CMK (cell line): ENCODE measurements at regions not wholly inside any gene's neighbourhood (a gene's known extent, or its start where the extent isn't known, plus 50 kb on each side); places are given as distances from the start of the nearest gene placed in this dataset.
"Not testable (repeated sequence)": the region's sequence is repeated elsewhere in the genome, so short reads cannot be mapped to it uniquely, and the experiment has no call there.

Source experiments
- DNase-seq: peaks from one replicate; pipeline ENCODE4 v3.0.0-alpha.2; 2010; ENCODE audit warnings: low read depth

- DNase-seq = no peak
These were observed 747.4 kb upstream of the NECTIN3 start for GRCh38 chr3:110324171-110324705.

GRCh38 chr3:110327870-110328269, 743.7 kb upstream of the NECTIN3 start:
- DNase-seq = no peak

- DNase-seq = not testable (repeated sequence)
These were observed 740.1 kb upstream of the NECTIN3 start for GRCh38 chr3:110331562-110331961.

DNA sequence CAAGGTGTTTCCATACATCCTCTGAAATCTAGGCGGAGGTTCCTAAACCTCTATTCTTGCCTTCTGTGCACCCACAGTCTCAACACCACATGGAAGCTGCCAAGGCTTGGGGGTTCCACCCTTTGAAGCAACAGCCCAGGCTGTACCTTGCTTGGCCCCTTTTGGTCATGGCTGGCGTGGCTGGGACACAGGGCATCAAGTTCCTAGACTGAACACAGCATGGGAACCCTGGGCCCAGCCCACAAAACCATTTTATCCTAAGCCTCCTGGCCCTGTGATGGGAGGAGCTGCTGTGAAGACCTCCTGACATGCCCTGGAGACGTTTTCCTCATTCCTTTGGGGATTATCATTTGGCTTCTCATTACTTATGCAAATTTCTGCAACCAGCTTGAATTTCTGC, 739.0 kb upstream of the NECTIN3 start:
- no peak for DNase-seq

DNA sequence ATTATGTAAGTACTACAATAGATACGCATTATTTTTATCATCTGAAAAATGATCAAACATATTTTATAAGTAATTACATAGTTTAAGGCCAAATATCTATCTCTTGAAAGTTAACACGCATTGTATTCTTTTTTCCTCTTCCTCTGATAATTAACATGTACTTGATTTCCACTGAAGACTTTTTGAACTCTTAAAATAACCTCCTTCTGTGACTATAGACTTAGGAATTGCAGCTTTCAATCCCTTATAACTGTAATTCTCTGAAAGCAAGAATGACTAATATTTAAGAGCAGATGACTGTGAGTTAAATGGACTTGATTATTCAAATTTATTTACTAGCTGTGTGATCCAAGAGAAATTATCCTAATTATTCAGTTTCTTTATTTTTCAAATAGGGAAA, 730.6 kb upstream of the NECTIN3 start:
- DNase-seq = no peak

- no peak for DNase-seq
These were observed 728.2 kb upstream of the NECTIN3 start for GRCh38 chr3:110343376-110343775.

- no peak for DNase-seq
These were observed 727.7 kb upstream of the NECTIN3 start for GRCh38 chr3:110343945-110344344.

GRCh38 chr3:110344487-110344886, 727.1 kb upstream of the NECTIN3 start:
- DNase-seq = no peak

DNA sequence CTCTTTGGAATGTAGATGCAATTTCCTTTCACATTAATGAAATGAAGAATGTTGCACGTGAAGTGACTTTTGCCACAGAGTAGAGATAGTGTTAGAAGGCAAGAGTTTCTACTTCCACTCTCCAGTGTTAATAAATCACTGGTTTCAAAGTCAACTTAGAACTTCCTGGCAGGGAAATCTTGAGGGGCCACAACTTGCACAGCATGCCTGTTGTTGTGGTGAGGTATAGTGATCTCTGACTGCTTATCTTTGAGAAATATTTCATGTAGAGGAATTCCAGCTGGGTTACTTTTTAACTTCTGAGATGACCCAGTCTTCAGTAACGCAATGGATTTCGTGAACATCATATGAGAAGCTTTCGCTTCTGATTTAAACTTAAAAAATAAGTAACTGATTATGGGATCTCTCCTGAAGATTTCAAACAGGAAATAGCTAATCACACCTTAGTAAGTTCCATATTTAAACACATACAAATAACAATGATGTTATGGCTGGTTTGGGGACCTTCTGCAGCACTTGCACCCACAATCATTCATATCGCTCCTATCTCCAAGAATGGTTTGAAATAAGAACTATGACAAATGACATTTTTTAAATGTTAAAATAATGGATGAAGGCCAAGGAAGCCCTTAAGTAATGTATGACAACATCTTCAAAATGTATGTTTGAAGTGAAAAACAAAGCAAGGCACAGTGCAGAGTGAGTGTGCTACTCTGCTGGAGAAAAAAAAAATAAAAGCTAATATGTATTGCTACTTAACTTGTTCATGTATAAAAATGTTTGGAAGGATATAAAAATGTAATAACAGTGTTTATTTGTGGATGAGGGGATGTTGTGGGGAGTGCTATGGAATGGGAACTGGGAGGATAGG, 726.5 kb upstream of the NECTIN3 start:
- no peak for DNase-seq

DNA sequence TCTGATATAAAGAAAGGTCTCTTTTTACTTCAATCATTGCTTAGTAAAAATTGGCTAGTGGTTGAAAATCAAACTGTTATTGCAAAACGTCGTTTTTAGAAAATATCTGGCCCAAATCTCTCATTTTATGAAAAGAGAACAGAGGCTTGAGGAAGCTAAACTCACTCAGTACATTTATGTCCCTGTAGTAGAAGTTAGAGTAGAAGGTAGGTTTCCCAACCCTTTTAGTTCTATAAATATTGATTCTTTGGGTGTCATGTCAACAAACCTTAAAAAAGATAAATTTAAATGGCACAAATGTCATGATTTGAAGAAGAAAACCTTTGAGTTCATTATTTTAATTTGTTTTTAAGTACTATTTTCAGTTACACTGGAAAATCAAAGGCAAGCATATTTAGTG, 722.3 kb upstream of the NECTIN3 start:
- no peak for DNase-seq

GRCh38 chr3:110352841-110353604, 718.6 kb upstream of the NECTIN3 start:
- no peak for DNase-seq

- DNase-seq = no peak
These were observed 708.9 kb upstream of the NECTIN3 start for GRCh38 chr3:110362751-110363150.

GRCh38 chr3:110367289-110367688, 704.3 kb upstream of the NECTIN3 start:
- peak; percentile 72 for DNase-seq

DNA sequence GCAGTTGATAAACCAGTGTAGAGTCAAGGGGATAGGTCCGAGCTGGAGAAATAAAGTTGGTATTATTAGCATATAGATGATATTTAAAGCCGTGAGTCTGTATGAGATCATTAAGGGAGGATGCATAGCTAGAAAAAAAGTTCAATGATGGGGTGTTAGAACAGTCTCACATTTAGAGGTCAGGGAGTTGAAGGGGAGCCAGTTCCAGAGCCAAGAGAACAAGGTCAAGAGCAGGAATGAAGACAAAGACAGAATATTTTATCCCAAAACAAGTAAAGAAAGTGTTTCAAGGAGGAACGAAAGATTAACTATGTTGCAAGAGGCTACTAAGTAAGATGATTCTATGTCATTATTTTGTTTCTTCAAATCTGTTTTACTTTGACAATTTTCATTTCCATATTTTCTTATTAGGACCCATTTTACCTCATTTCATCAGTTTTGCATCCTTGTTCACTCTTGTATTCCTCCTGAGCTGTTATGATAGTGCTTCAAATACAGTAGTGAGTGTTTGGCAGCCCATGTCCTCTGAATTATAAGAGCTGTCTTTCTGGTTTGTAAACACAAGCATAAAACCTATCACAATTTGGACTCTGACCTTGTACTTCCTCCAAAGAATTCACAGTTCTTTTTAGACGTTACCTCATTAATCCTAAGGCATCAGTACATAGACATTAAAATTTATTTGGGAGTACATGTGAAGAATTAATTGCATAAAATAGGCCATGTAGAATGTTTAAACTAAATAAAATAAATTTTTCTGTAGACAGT, 695.7 kb upstream of the NECTIN3 start:
- no peak for DNase-seq

- no peak for DNase-seq
These were observed 693.1 kb upstream of the NECTIN3 start for GRCh38 chr3:110378481-110378880.

GRCh38 chr3:110381992-110382391, 689.6 kb upstream of the NECTIN3 start:
- DNase-seq = no peak

GRCh38 chr3:110383356-110383755, 688.3 kb upstream of the NECTIN3 start:
- DNase-seq = no peak

GRCh38 chr3:110384601-110385000, 687.0 kb upstream of the NECTIN3 start:
- no peak for DNase-seq

GRCh38 chr3:110389005-110389404, 682.6 kb upstream of the NECTIN3 start:
- DNase-seq = no peak

- no peak for DNase-seq
These were observed 681.2 kb upstream of the NECTIN3 start for GRCh38 chr3:110390372-110390771.

DNA sequence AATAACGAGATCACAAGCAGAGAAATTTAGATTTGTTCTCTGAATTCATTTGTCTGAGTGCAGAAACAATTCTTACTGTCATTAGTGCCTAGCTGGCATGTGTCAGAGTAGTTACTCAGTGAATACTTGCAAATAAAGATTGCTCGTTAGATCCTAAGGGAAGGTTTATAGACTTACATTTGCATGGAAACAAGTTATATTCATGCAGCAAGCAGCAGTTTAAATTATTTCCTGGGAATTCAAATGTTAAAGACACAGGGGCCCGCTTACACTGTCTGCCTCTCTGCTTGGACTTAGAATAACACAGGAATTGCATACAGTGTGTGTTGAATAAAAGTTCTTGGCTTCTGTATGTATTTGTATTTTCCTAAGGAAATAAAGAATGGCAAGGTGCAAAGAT, 680.6 kb upstream of the NECTIN3 start:
- DNase-seq = no peak
